WTC11 (cell line): ENCODE measurements at regions not wholly inside any gene's neighbourhood (a gene's known extent, or its start where the extent isn't known, plus 50 kb on each side); places are given as distances from the start of the nearest gene placed in this dataset.

Experiments used
- ATAC-seq: fragments of 200-7000 bp; cut with Tn5 transposase; 2 replicates; pipeline ENCODE4 v1.10.0; 2021; ENCODE audit warnings: mild to moderate bottlenecking, moderate library complexity
- CTCF ChIA-PET: fragments of 300-600 bp; sonication (Branson Sonifier 250); formaldehyde crosslinking; loops from one replicate; lab custom pipeline; 2021; ENCODE audit warnings: antibody characterized with exemption; lab: Charles Lee
- POLR2A ChIA-PET: fragments of 350-600 bp; sonication (Branson Sonifier 250); formaldehyde crosslinking; loops from one replicate; lab custom pipeline; 2021; ENCODE audit warnings: antibody characterized with exemption; lab: Charles Lee
- DNase-seq: peaks from one replicate; pipeline ENCODE4 v3.0.0; 2021; ENCODE audit warnings: low spot score
- H3K27ac Mint-ChIP-seq: 2 replicates; pipeline ENCODE4 v1.8.0; 2021; ENCODE audit warnings: mixed read lengths
- H3K27me3 Mint-ChIP-seq: 2 replicates; pipeline ENCODE4 v1.8.0; 2021; ENCODE audit warnings: low read depth, mild to moderate bottlenecking, moderate library complexity, mixed read lengths
- H3K36me3 Mint-ChIP-seq: 2 replicates; pipeline ENCODE4 v1.8.0; 2021; ENCODE audit warnings: mixed read lengths
- H3K4me1 Mint-ChIP-seq: 2 replicates; pipeline ENCODE4 v1.8.0; 2022; ENCODE audit warnings: mixed read lengths
- H3K4me3 Mint-ChIP-seq: 2 replicates; pipeline ENCODE4 v1.8.0; 2021; ENCODE audit warnings: mild to moderate bottlenecking, moderate library complexity, mixed read lengths
- H3K9me3 Mint-ChIP-seq: 2 replicates; pipeline ENCODE4 v1.8.0; 2021; ENCODE audit warnings: mixed read lengths
- EMX1 ChIP-seq: fragments of 250-450 bp; sonication (Bioruptor Pico); IDR thresholded peaks from 2 replicates; pipeline ENCODE4 v1.8.0; 2021; ENCODE audit warnings: mild to moderate bottlenecking
- JUN ChIP-seq: sonication (generic); formaldehyde crosslinking; IDR thresholded peaks from 2 replicates; pipeline ENCODE4 v1.8.0; 2023; ENCODE audit warnings: mild to moderate bottlenecking, missing genetic modification reagents
- NFATC4 ChIP-seq: fragments of 250-450 bp; sonication (Bioruptor Pico); IDR thresholded peaks from 2 replicates; pipeline ENCODE4 v1.9.0; 2021; ENCODE audit warnings: mild to moderate bottlenecking
- ZNF423 ChIP-seq: fragments of 250-450 bp; sonication (Bioruptor Pico); IDR thresholded peaks from 2 replicates; pipeline ENCODE4 v2.1.2; 2022; ENCODE audit warnings: mild to moderate bottlenecking, moderate library complexity
- TF ChIP-seq, protein P1 (sequence below): sonication (generic); formaldehyde crosslinking; IDR thresholded peaks from 2 replicates; pipeline ENCODE4 v1.8.0; 2022; ENCODE audit warnings: mild to moderate bottlenecking, missing genetic modification reagents
- TF ChIP-seq, protein P2 (sequence below): fragments of 250-450 bp; sonication (Bioruptor Pico); IDR thresholded peaks from 2 replicates; pipeline ENCODE4 v1.9.0; 2021; ENCODE audit warnings: mild to moderate bottlenecking, borderline replicate concordance
- TF ChIP-seq, protein P3 (sequence below): sonication (generic); formaldehyde crosslinking; IDR thresholded peaks from 2 replicates; pipeline ENCODE4 v1.8.0; 2023; ENCODE audit warnings: missing genetic modification reagents, mild to moderate bottlenecking, borderline replicate concordance
- TF ChIP-seq, protein P4 (sequence below): fragments of 250-450 bp; sonication (Bioruptor Pico); IDR thresholded peaks from 2 replicates; pipeline ENCODE4 v1.9.0; 2021; ENCODE audit warnings: mild to moderate bottlenecking
- TF ChIP-seq, protein P5 (sequence below): sonication (generic); formaldehyde crosslinking; IDR thresholded peaks from 2 replicates; pipeline ENCODE4 v1.8.1; 2023; ENCODE audit warnings: mild to moderate bottlenecking, missing genetic modification reagents

DNA sequence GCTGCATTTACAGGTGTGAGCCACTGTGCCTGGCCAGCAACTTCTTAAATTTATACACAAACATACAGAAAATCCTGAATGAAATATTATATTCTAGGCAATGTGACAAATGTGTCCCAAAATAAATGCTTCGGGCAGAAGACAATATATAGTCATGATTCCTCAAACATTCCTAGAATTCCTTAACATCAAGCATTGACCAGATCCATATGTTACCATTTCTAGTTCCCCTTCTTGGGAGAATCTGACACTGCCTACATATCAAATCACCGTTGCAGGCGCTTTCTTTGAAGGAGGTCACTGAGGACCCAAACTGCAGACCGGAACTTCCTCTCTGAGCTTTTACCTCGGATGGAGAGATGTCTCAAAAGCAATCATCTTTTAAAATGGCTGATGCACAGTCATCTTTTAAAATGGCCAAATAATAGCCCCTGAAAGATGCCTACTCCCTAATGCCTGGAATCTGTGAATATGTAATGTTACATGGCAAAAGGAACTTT is 323.5 kb downstream of the PHF14 start:
- ATAC-seq = no peak
- Mint-ChIP-seq H3K9me3 (peaks cover 3% of the 10 kb centered on the region; the same call in 1 of the 2 replicates), H3K27ac (no peak overlapping the region), H3K36me3 (no peaks in the 10 kb centered on the region), H3K27me3 (no peaks in the 10 kb centered on the region), H3K4me1 (peaks cover 25% of the 10 kb centered on the region), H3K4me3 (no peak overlapping the region)
- TF ChIP-seq EMX1 (CRISPR knock-in tag) = no peak
- TF ChIP-seq JUN (CRISPR knock-in tag) = no peak
- TF ChIP-seq, protein P1, sequence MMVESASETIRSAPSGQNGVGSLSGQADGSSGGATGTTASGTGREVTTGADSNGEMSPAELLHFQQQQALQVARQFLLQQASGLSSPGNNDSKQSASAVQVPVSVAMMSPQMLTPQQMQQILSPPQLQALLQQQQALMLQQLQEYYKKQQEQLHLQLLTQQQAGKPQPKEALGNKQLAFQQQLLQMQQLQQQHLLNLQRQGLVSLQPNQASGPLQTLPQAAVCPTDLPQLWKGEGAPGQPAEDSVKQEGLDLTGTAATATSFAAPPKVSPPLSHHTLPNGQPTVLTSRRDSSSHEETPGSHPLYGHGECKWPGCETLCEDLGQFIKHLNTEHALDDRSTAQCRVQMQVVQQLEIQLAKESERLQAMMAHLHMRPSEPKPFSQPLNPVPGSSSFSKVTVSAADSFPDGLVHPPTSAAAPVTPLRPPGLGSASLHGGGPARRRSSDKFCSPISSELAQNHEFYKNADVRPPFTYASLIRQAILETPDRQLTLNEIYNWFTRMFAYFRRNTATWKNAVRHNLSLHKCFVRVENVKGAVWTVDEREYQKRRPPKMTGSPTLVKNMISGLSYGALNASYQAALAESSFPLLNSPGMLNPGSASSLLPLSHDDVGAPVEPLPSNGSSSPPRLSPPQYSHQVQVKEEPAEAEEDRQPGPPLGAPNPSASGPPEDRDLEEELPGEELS (CRISPR knock-in tag) = no peak
- TF ChIP-seq, protein P2, sequence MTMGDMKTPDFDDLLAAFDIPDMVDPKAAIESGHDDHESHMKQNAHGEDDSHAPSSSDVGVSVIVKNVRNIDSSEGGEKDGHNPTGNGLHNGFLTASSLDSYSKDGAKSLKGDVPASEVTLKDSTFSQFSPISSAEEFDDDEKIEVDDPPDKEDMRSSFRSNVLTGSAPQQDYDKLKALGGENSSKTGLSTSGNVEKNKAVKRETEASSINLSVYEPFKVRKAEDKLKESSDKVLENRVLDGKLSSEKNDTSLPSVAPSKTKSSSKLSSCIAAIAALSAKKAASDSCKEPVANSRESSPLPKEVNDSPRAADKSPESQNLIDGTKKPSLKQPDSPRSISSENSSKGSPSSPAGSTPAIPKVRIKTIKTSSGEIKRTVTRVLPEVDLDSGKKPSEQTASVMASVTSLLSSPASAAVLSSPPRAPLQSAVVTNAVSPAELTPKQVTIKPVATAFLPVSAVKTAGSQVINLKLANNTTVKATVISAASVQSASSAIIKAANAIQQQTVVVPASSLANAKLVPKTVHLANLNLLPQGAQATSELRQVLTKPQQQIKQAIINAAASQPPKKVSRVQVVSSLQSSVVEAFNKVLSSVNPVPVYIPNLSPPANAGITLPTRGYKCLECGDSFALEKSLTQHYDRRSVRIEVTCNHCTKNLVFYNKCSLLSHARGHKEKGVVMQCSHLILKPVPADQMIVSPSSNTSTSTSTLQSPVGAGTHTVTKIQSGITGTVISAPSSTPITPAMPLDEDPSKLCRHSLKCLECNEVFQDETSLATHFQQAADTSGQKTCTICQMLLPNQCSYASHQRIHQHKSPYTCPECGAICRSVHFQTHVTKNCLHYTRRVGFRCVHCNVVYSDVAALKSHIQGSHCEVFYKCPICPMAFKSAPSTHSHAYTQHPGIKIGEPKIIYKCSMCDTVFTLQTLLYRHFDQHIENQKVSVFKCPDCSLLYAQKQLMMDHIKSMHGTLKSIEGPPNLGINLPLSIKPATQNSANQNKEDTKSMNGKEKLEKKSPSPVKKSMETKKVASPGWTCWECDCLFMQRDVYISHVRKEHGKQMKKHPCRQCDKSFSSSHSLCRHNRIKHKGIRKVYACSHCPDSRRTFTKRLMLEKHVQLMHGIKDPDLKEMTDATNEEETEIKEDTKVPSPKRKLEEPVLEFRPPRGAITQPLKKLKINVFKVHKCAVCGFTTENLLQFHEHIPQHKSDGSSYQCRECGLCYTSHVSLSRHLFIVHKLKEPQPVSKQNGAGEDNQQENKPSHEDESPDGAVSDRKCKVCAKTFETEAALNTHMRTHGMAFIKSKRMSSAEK (CRISPR knock-in tag) = no peak
- TF ChIP-seq ZNF423 (CRISPR knock-in tag) = no peak
- TF ChIP-seq, protein P3, sequence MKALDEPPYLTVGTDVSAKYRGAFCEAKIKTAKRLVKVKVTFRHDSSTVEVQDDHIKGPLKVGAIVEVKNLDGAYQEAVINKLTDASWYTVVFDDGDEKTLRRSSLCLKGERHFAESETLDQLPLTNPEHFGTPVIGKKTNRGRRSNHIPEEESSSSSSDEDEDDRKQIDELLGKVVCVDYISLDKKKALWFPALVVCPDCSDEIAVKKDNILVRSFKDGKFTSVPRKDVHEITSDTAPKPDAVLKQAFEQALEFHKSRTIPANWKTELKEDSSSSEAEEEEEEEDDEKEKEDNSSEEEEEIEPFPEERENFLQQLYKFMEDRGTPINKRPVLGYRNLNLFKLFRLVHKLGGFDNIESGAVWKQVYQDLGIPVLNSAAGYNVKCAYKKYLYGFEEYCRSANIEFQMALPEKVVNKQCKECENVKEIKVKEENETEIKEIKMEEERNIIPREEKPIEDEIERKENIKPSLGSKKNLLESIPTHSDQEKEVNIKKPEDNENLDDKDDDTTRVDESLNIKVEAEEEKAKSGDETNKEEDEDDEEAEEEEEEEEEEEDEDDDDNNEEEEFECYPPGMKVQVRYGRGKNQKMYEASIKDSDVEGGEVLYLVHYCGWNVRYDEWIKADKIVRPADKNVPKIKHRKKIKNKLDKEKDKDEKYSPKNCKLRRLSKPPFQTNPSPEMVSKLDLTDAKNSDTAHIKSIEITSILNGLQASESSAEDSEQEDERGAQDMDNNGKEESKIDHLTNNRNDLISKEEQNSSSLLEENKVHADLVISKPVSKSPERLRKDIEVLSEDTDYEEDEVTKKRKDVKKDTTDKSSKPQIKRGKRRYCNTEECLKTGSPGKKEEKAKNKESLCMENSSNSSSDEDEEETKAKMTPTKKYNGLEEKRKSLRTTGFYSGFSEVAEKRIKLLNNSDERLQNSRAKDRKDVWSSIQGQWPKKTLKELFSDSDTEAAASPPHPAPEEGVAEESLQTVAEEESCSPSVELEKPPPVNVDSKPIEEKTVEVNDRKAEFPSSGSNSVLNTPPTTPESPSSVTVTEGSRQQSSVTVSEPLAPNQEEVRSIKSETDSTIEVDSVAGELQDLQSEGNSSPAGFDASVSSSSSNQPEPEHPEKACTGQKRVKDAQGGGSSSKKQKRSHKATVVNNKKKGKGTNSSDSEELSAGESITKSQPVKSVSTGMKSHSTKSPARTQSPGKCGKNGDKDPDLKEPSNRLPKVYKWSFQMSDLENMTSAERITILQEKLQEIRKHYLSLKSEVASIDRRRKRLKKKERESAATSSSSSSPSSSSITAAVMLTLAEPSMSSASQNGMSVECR (CRISPR knock-in tag) = no peak
- TF ChIP-seq, protein P4, sequence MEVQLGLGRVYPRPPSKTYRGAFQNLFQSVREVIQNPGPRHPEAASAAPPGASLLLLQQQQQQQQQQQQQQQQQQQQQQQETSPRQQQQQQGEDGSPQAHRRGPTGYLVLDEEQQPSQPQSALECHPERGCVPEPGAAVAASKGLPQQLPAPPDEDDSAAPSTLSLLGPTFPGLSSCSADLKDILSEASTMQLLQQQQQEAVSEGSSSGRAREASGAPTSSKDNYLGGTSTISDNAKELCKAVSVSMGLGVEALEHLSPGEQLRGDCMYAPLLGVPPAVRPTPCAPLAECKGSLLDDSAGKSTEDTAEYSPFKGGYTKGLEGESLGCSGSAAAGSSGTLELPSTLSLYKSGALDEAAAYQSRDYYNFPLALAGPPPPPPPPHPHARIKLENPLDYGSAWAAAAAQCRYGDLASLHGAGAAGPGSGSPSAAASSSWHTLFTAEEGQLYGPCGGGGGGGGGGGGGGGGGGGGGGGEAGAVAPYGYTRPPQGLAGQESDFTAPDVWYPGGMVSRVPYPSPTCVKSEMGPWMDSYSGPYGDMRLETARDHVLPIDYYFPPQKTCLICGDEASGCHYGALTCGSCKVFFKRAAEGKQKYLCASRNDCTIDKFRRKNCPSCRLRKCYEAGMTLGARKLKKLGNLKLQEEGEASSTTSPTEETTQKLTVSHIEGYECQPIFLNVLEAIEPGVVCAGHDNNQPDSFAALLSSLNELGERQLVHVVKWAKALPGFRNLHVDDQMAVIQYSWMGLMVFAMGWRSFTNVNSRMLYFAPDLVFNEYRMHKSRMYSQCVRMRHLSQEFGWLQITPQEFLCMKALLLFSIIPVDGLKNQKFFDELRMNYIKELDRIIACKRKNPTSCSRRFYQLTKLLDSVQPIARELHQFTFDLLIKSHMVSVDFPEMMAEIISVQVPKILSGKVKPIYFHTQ (CRISPR knock-in tag) = no peak
- TF ChIP-seq, protein P5, sequence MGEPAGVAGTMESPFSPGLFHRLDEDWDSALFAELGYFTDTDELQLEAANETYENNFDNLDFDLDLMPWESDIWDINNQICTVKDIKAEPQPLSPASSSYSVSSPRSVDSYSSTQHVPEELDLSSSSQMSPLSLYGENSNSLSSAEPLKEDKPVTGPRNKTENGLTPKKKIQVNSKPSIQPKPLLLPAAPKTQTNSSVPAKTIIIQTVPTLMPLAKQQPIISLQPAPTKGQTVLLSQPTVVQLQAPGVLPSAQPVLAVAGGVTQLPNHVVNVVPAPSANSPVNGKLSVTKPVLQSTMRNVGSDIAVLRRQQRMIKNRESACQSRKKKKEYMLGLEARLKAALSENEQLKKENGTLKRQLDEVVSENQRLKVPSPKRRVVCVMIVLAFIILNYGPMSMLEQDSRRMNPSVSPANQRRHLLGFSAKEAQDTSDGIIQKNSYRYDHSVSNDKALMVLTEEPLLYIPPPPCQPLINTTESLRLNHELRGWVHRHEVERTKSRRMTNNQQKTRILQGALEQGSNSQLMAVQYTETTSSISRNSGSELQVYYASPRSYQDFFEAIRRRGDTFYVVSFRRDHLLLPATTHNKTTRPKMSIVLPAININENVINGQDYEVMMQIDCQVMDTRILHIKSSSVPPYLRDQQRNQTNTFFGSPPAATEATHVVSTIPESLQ (CRISPR knock-in tag) = no peak
- no peak for TF ChIP-seq NFATC4
- POLR2A ChIA-PET = no interaction called here
- CTCF ChIA-PET = no interaction called here
- DNase-seq = no peak
